Chondrocyte (in vitro differentiated cells): ENCODE measurements at regions not wholly inside any gene's neighbourhood (a gene's known extent, or its start where the extent isn't known, plus 50 kb on each side); places are given as distances from the start of the nearest gene placed in this dataset.

Source experiments
- DNase-seq: peaks from one replicate; pipeline ENCODE4 v3.0.0; 2021; ENCODE audit warnings: mixed read lengths, low spot score
- H3K27ac Mint-ChIP-seq: one replicate; pipeline ENCODE4 v1.8.0; 2021; ENCODE audit warnings: mild to moderate bottlenecking, moderate library complexity, mixed read lengths; ENCODE audit not compliant: unreplicated experiment
- H3K27me3 Mint-ChIP-seq: 2 replicates; pipeline ENCODE4 v1.8.0; 2021; ENCODE audit warnings: low read depth, mixed read lengths
- H3K36me3 Mint-ChIP-seq: 2 replicates; pipeline ENCODE4 v1.8.0; 2021; ENCODE audit warnings: low read depth, mixed read lengths
- H3K4me1 Mint-ChIP-seq: 2 replicates; pipeline ENCODE4 v1.8.0; 2021; ENCODE audit warnings: low read depth, mild to moderate bottlenecking, mixed read lengths
- H3K4me3 Mint-ChIP-seq: one replicate; pipeline ENCODE4 v1.8.0; 2021; ENCODE audit warnings: mild to moderate bottlenecking, moderate library complexity, mixed read lengths; ENCODE audit not compliant: unreplicated experiment
- H3K9me3 Mint-ChIP-seq: 2 replicates; pipeline ENCODE4 v1.8.0; 2021; ENCODE audit warnings: low read depth, mixed read lengths
- CTCF ChIP-seq: fragments of 200-600 bp; sonication (generic); IDR thresholded peaks from 2 replicates; pipeline ENCODE4 v1.5.0; 2021; ENCODE audit warnings: antibody characterized with exemption, mild to moderate bottlenecking, moderate library complexity

GRCh38 chr12:125233319-125233718 lies 168.1 kb downstream of the AACS start:
- Mint-ChIP-seq H3K27ac (no peak overlapping the region), H3K27me3 (no peaks in the 10 kb centered on the region), H3K4me3 (no peak overlapping the region), H3K4me1 (no peaks in the 10 kb centered on the region), H3K36me3 (no peaks in the 10 kb centered on the region), H3K9me3 (peaks cover 2% of the 10 kb centered on the region)
- no peak for DNase-seq
- TF ChIP-seq CTCF: no peak

- Mint-ChIP-seq H3K36me3 (no peaks in the 10 kb centered on the region), H3K4me3 (no peak overlapping the region), H3K4me1 (no peaks in the 10 kb centered on the region), H3K27ac (no peak overlapping the region), H3K9me3 (peaks cover 4% of the 10 kb centered on the region), H3K27me3 (peaks cover 11% of the 10 kb centered on the region)
- DNase-seq: no peak
- TF ChIP-seq CTCF: no peak
Observed at GRCh38 chr12:125239563-125239962, 174.3 kb downstream of the AACS start.

GRCh38 chr12:125240717-125241116 lies 175.5 kb downstream of the AACS start:
- Mint-ChIP-seq H3K27ac (no peak overlapping the region), H3K27me3 (peaks cover 17% of the 10 kb centered on the region)

GRCh38 chr12:125243811-125244210 lies 178.6 kb downstream of the AACS start:
- H3K4me3 Mint-ChIP-seq: no peak overlapping the region
- no peak for TF ChIP-seq CTCF
- peaks cover 22% of the 10 kb centered on the region for H3K27me3 Mint-ChIP-seq
- no peaks in the 10 kb centered on the region for H3K4me1 Mint-ChIP-seq
- DNase-seq: no peak
- no peaks in the 10 kb centered on the region for H3K36me3 Mint-ChIP-seq
- no peak overlapping the region for H3K27ac Mint-ChIP-seq
- H3K9me3 Mint-ChIP-seq: peaks cover 4% of the 10 kb centered on the region

More at GRCh38 chr12:125240717-125241116, 175.5 kb downstream of the AACS start:
- TF ChIP-seq CTCF: no peak
- Mint-ChIP-seq H3K4me3 (no peak overlapping the region), H3K4me1 (no peaks in the 10 kb centered on the region), H3K36me3 (no peaks in the 10 kb centered on the region), H3K9me3 (peaks cover 4% of the 10 kb centered on the region)
- no peak for DNase-seq

GRCh38 chr12:125244338-125244737 lies 179.1 kb downstream of the AACS start:
- TF ChIP-seq CTCF: no peak
- peaks cover 4% of the 10 kb centered on the region for H3K9me3 Mint-ChIP-seq
- H3K4me1 Mint-ChIP-seq: no peaks in the 10 kb centered on the region
- H3K36me3 Mint-ChIP-seq: no peaks in the 10 kb centered on the region
- no peak overlapping the region for H3K27ac Mint-ChIP-seq
- no peak overlapping the region for H3K4me3 Mint-ChIP-seq
- no peak for DNase-seq
- peaks cover 21% of the 10 kb centered on the region for H3K27me3 Mint-ChIP-seq
